Mesenchymal stem cell (in vitro differentiated cells and primary cell): ENCODE measurements at regions not wholly inside any gene's neighbourhood (a gene's known extent, or its start where the extent isn't known, plus 50 kb on each side); places are given as distances from the start of the nearest gene placed in this dataset.

ENCODE experiments used
- DNase-seq: peaks from one replicate; pipeline ENCODE4 v3.0.0-alpha.2; 2013
- H2AFZ ChIP-seq: one replicate; pipeline ENCODE4 v1.6.1; 2013; ENCODE audit warnings: low read depth, mild to moderate bottlenecking, control low read depth, inconsistent platforms, low read length, moderate library complexity
- H2AK5ac ChIP-seq: 2 replicates; pipeline ENCODE4 v1.6.1; 2013; ENCODE audit warnings: low read length, moderate library complexity, mild to moderate bottlenecking, inconsistent platforms; ENCODE audit not compliant: severe bottlenecking
- H2BK120ac ChIP-seq: one replicate; pipeline ENCODE4 v1.6.1; 2013; ENCODE audit warnings: low read depth, mild to moderate bottlenecking, inconsistent platforms, low read length, moderate library complexity
- H2BK12ac ChIP-seq, 2 experiments: one replicate each; pipeline ENCODE4 v1.6.1; 2013; ENCODE audit warnings: inconsistent platforms in 2 of 2, low read length in 2 of 2, mild to moderate bottlenecking in 2 of 2, moderate library complexity in 2 of 2, control low read depth in 1 of 2
- H2BK15ac ChIP-seq: one replicate; pipeline ENCODE4 v1.6.1; 2013; ENCODE audit warnings: mild to moderate bottlenecking, low read depth, inconsistent platforms; ENCODE audit not compliant: poor library complexity, severe bottlenecking
- H2BK5ac ChIP-seq: 2 replicates; pipeline ENCODE4 v1.6.1; 2013; ENCODE audit warnings: low read depth, mild to moderate bottlenecking, low read length, control low read depth, inconsistent platforms; ENCODE audit not compliant: poor library complexity, severe bottlenecking
- H3K14ac ChIP-seq, 2 experiments: one replicate each; pipeline ENCODE4 v1.6.1; 2013; ENCODE audit warnings: inconsistent platforms in 2 of 2, low read length in 2 of 2, control low read depth in 1 of 2, mild to moderate bottlenecking in 1 of 2, moderate library complexity in 1 of 2
- H3K18ac ChIP-seq, 2 experiments: one replicate each; pipeline ENCODE4 v1.6.1; 2013; ENCODE audit warnings: inconsistent platforms in 2 of 2, low read length in 2 of 2, control low read depth in 1 of 2, low read depth in 1 of 2, mild to moderate bottlenecking in 1 of 2
- H3K23ac ChIP-seq, 2 experiments: one replicate each; pipeline ENCODE4 v1.6.1; 2013; ENCODE audit warnings: inconsistent platforms in 2 of 2, low read length in 2 of 2, mild to moderate bottlenecking in 2 of 2, moderate library complexity in 2 of 2, control low read depth in 1 of 2
- H3K27ac ChIP-seq: 2 replicates; pipeline ENCODE4 v1.5.1; 2013; ENCODE audit warnings: mild to moderate bottlenecking, moderate library complexity, low read length, control low read depth, inconsistent platforms; ENCODE audit not compliant: poor library complexity, severe bottlenecking
- H3K27me3 ChIP-seq, 2 experiments: 2 replicates each; pipeline versions ENCODE4 v1.6.1 to v1.7.0; 2013; ENCODE audit warnings: low read length in 2 of 2, mild to moderate bottlenecking in 2 of 2, moderate library complexity in 2 of 2, control low read depth in 1 of 2, inconsistent platforms in 1 of 2; ENCODE audit not compliant: control insufficient read depth in 1 of 2, insufficient read depth in 1 of 2
- H3K36me3 ChIP-seq, 2 experiments: 2 replicates each; pipeline versions ENCODE4 v1.6.1 to v1.7.0; 2013; ENCODE audit warnings: low read length in 2 of 2, control low read depth in 1 of 2, inconsistent platforms in 1 of 2, low read depth in 1 of 2, mild to moderate bottlenecking in 1 of 2; ENCODE audit not compliant: insufficient read depth in 2 of 2, control insufficient read depth in 1 of 2
- H3K4ac ChIP-seq, 2 experiments: one replicate each; pipeline ENCODE4 v1.6.1; 2013; ENCODE audit warnings: inconsistent platforms in 2 of 2, low read length in 2 of 2, mild to moderate bottlenecking in 2 of 2, moderate library complexity in 2 of 2, control low read depth in 1 of 2, low read depth in 1 of 2
- H3K4me1 ChIP-seq: 2 replicates; pipeline ENCODE4 v1.6.1; 2013; ENCODE audit warnings: low read depth, low read length, control low read depth; ENCODE audit not compliant: control insufficient read depth, insufficient read depth
- H3K4me2 ChIP-seq: 2 replicates; pipeline ENCODE4 v1.6.1; 2013; ENCODE audit warnings: low read length, mild to moderate bottlenecking, inconsistent platforms; ENCODE audit not compliant: poor library complexity, severe bottlenecking
- H3K4me3 ChIP-seq, 2 experiments: 2 replicates each; pipeline versions ENCODE4 v1.5.1 to v1.7.0; 2013; ENCODE audit warnings: low read length in 2 of 2, mild to moderate bottlenecking in 2 of 2, control low read depth in 1 of 2, low read depth in 1 of 2; ENCODE audit not compliant: insufficient read depth in 1 of 2
- H3K79me1 ChIP-seq: replicated peaks from 2 replicates; pipeline ENCODE4 v1.6.1; 2013; ENCODE audit warnings: mild to moderate bottlenecking, control low read depth, low read length, inconsistent platforms; ENCODE audit not compliant: poor library complexity, severe bottlenecking
- H3K9ac ChIP-seq: 2 replicates; pipeline ENCODE4 v1.7.0; 2013; ENCODE audit warnings: mild to moderate bottlenecking, low read length, moderate library complexity
- H3K9me3 ChIP-seq: 2 replicates; pipeline ENCODE4 v1.7.0; 2013; ENCODE audit warnings: mild to moderate bottlenecking, low read length; ENCODE audit not compliant: control insufficient read depth
- H4K8ac ChIP-seq: one replicate; pipeline ENCODE4 v1.6.1; 2013; ENCODE audit warnings: inconsistent platforms, mild to moderate bottlenecking, low read length, moderate library complexity
- H4K91ac ChIP-seq: one replicate; pipeline ENCODE4 v1.6.1; 2013; ENCODE audit warnings: mild to moderate bottlenecking, low read length, inconsistent platforms
- WGBS: methylation state at CpG from one replicate; pipeline ENCODE4 v1.1.7; 2013; ENCODE audit warnings: mixed read lengths; 5-methylcytosine and 5-hydroxymethylcytosine counted together

DNA sequence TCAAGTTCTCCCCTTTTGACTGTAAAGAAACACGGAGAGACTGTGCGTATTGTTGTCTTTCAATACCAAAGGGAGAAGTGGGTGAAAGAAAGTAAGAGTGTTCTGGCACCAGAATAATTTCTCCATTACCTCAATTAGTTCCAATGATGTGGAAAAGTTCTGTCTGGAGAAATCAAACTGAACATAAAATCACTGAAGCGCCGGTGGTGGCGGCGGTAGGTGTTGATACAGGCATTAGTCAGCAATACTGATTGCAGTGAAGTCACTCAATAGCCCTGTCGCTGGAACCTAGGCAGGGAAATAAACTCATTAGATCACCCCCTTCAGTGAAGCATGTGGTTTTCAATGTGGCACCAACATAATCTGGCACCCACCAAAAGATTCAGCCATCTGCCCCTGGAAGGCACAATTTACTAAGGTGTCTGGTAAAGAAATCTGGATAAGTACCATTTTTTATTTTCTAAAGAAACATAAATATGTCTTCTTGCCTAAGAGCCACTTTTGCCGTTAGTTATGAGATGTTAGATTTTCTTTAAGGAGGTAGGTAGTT is 274.2 kb upstream of the SOX9 start:
- Histone ChIP-seq H3K23ac (no peak overlapping the region), H4K8ac (no peak overlapping the region), H3K4me2 (no peak overlapping the region), H2BK12ac (no peak overlapping the region), H3K9ac (no peak overlapping the region), H4K91ac (no peak overlapping the region), H2BK120ac (no peak overlapping the region), H3K79me1 (no peaks in the 10 kb centered on the region), H2BK5ac (no peak overlapping the region), H3K36me3 (no peaks in the 10 kb centered on the region), H3K4me3 (no peak overlapping the region), H3K9me3 (no peaks in the 10 kb centered on the region), H2AK5ac (no peak overlapping the region), H3K4me1 (no peaks in the 10 kb centered on the region), H2AFZ (no peak overlapping the region), H3K27ac (no peak overlapping the region), H3K18ac (no peak overlapping the region), H3K14ac (no peak overlapping the region), H2BK15ac (no peak overlapping the region), H3K4ac (no peak overlapping the region), H3K27me3 (no peaks in the 10 kb centered on the region)
- DNase-seq, result no peak
- WGBS, result 100% methylated on average over 5 of the region's 8 CpGs

GRCh38 chr17:71849783-71850768 is 270.7 kb upstream of the SOX9 start:
- no peaks in the 10 kb centered on the region for H3K9me3 ChIP-seq
- H3K4ac ChIP-seq, result no peak overlapping the region
- H3K18ac ChIP-seq, result no peak overlapping the region
- H2BK15ac ChIP-seq, result no peak overlapping the region
- no peak overlapping the region for H3K14ac ChIP-seq
- no peaks in the 10 kb centered on the region for H3K4me1 ChIP-seq
- no peaks in the 10 kb centered on the region for H3K79me1 ChIP-seq
- no peak overlapping the region for H2AK5ac ChIP-seq
- no peak for DNase-seq
- H3K9ac ChIP-seq, result no peak overlapping the region
- no peak overlapping the region for H4K91ac ChIP-seq
- no peaks in the 10 kb centered on the region for H3K36me3 ChIP-seq
- no peak overlapping the region for H2AFZ ChIP-seq
- H3K4me3 ChIP-seq, result no peak overlapping the region
- H3K23ac ChIP-seq, result no peak overlapping the region
- H4K8ac ChIP-seq, result no peak overlapping the region
- H2BK120ac ChIP-seq, result no peak overlapping the region
- no peak overlapping the region for H3K27ac ChIP-seq
- no peak overlapping the region for H2BK12ac ChIP-seq
- no peak overlapping the region for H2BK5ac ChIP-seq
- H3K27me3 ChIP-seq, result no peaks in the 10 kb centered on the region
- no CpG with 5 or more reads among the region's 1 CpG for WGBS
- no peak overlapping the region for H3K4me2 ChIP-seq

GRCh38 chr17:71850812-71851211 is 270.0 kb upstream of the SOX9 start:
- Histone ChIP-seq H3K9me3 (no peaks in the 10 kb centered on the region), H3K36me3 (no peaks in the 10 kb centered on the region), H2AFZ (no peak overlapping the region), H3K9ac (no peak overlapping the region), H2BK15ac (no peak overlapping the region), H2BK120ac (no peak overlapping the region), H4K8ac (no peak overlapping the region), H3K4ac (no peak overlapping the region), H4K91ac (no peak overlapping the region), H2BK5ac (no peak overlapping the region), H2AK5ac (no peak overlapping the region), H3K18ac (no peak overlapping the region), H3K4me2 (no peak overlapping the region), H3K27me3 (no peaks in the 10 kb centered on the region), H3K79me1 (no peaks in the 10 kb centered on the region), H3K23ac (no peak overlapping the region), H3K4me3 (no peak overlapping the region), H3K4me1 (no peaks in the 10 kb centered on the region), H3K14ac (no peak overlapping the region), H2BK12ac (no peak overlapping the region), H3K27ac (no peak overlapping the region)
- 93% methylated on average over 1 of the region's 2 CpGs for WGBS
- no peak for DNase-seq

DNA sequence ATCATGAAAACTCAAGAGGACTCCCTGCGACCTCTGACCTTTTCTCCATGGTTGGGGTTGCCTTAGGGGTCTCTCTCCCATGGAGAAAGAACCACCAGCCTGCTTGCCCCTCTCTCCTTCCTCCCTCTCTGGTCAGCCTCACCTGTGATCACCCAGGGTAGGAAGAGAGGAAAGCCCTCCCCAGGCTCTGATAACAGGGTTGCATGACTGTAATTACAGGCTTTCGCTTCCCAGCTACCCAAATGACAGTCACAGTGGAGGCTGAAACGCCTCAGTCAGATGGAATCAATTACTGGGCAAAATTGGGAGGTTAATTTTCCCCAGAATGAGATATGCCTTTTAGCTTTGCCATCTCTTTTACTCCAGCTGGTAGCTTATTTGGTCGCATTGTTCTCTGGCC is 265.8 kb upstream of the SOX9 start:
- Histone ChIP-seq H3K36me3 (no peaks in the 10 kb centered on the region), H3K4me2 (no peak overlapping the region), H3K4me3 (no peak overlapping the region), H3K14ac (no peak overlapping the region), H4K91ac (no peak overlapping the region), H2BK120ac (no peak overlapping the region), H3K18ac (no peak overlapping the region), H4K8ac (no peak overlapping the region), H3K9ac (no peak overlapping the region), H3K79me1 (no peaks in the 10 kb centered on the region), H3K4me1 (no peaks in the 10 kb centered on the region), H2AK5ac (no peak overlapping the region), H3K4ac (no peak overlapping the region), H3K27me3 (no peaks in the 10 kb centered on the region), H2BK12ac (no peak overlapping the region), H2BK5ac (no peak overlapping the region), H3K9me3 (no peaks in the 10 kb centered on the region), H2AFZ (no peak overlapping the region), H2BK15ac (no peak overlapping the region), H3K27ac (no peak overlapping the region), H3K23ac (no peak overlapping the region)
- no peak for DNase-seq
- 83% methylated on average over 4 of the region's 4 CpGs for WGBS
